ENCODE measurements at regions not wholly inside any gene's neighbourhood (a gene's known extent, or its start where the extent isn't known, plus 50 kb on each side); places are given as distances from the start of the nearest gene placed in this dataset.
"Not testable (repeated sequence)": the region's sequence is repeated elsewhere in the genome, so short reads cannot be mapped to it uniquely, and the experiment has no call there.

GRCh38 chr5:50343715-50344114, 97.4 kb downstream of the EMB start:
- H3K27me3 Mint-ChIP-seq = no peaks in the 10 kb centered on the region
- ATAC-seq (no peak), DNase-seq (no peak)
- H3K4me1 Mint-ChIP-seq = peaks cover 3% of the 10 kb centered on the region
- H3K36me3 Mint-ChIP-seq (ENCODE audit: low read depth) = no peaks in the 10 kb centered on the region
- no peaks in the 10 kb centered on the region for H3K9me3 ChIP-seq (ENCODE audit: control insufficient read depth, low read length, poor library complexity, severe bottlenecking)
- no peak overlapping the region for H3K27ac Mint-ChIP-seq
- no peak overlapping the region for H3K4me3 Mint-ChIP-seq

DNA sequence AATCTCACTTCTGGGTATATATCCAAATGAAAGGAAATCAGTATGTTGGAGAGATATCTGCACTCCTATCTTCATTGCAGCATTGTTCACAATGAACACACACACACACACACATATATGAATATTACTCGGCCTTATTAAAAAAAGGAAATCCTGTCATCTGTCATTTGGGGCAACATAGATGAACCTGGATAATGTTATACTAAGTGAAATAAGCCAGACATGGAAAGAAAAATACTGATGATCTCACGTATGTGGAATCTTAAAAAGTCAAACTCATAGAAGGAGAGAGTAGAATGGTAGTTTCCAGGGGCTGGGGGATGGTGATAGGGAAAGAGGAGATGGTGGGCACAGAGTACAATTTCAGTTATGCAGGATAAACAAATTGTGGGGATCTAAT, 100.3 kb downstream of the EMB start:
- Mint-ChIP-seq H3K36me3 (ENCODE audit: low read depth) (no peaks in the 10 kb centered on the region), H3K27me3 (no peaks in the 10 kb centered on the region), H3K4me3 (no peak overlapping the region), H3K4me1 (peaks cover 4% of the 10 kb centered on the region), H3K27ac (no peak overlapping the region)
- H3K9me3 ChIP-seq (ENCODE audit: control insufficient read depth, low read length, poor library complexity, severe bottlenecking) = no peaks in the 10 kb centered on the region
- no peak for DNase-seq
- no peak for ATAC-seq

DNA sequence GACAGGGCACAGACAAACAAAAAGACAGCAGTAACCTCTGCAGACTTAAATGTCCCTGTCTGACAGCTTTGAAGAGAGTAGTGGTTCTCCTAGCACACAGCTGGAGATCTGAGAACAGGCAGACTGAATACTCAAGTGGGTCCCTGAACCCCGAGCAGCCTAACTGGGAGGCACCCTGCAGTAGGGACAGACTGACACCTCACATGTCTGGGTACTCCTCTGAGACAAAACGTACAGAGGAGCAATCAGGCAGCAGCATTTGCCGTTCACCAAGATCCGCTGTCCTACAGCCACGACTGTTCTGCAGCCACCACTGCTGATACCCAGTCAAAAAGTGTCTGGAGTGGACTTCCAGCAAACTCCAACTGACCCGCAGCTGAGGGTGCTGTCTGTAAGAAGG, 110.5 kb downstream of the EMB start:
- not testable (repeated sequence) for H3K4me3 Mint-ChIP-seq; H3K27ac Mint-ChIP-seq; H3K9me3 ChIP-seq (ENCODE audit: control insufficient read depth, low read length, poor library complexity, severe bottlenecking); DNase-seq; ATAC-seq; H3K27me3 Mint-ChIP-seq; H3K36me3 Mint-ChIP-seq (ENCODE audit: low read depth)
- H3K4me1 Mint-ChIP-seq = peaks cover 14% of the 10 kb centered on the region

GRCh38 chr5:50328193-50328729, 112.8 kb downstream of the EMB start:
- Mint-ChIP-seq H3K4me3 (peak overlapping the region; percentile 49), H3K27ac (peak overlapping the region; percentile 47)
- ATAC-seq = peak; percentile 56

DNA sequence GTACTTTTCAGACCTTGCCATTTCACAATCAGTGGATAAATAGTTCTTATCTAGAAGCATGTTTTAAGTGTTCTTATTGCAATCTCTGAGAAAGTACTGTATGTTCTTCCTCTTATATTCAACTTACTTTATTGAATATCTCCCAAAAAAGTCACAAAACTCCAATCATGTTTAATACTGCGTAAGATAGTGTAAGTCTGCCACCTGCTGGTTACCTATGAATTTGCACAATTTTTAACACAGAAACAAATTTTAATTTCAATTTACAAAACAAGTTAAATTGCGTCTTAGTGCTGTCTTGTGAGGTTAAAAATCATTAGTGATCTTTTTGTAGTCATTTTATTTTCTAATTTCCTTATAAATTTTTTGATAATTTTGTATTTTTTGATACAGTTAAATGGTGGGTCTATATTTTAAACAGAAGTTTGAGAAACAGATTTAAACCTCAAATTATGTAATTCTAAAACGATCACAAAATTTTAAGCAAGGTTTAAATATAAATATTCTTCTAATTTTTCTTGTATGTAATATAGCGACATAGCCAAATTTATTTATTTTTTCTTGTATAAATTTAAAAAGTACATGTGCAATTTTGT, 115.8 kb downstream of the EMB start:
- Mint-ChIP-seq H3K4me3 (no peak overlapping the region), H3K27me3 (no peaks in the 10 kb centered on the region), H3K4me1 (peaks cover 15% of the 10 kb centered on the region), H3K27ac (no peak overlapping the region), H3K36me3 (ENCODE audit: low read depth) (no peaks in the 10 kb centered on the region)
- H3K9me3 ChIP-seq (ENCODE audit: control insufficient read depth, low read length, poor library complexity, severe bottlenecking) = no peaks in the 10 kb centered on the region
- DNase-seq = no peak
- ATAC-seq = no peak

More at GRCh38 chr5:50328193-50328729, 112.8 kb downstream of the EMB start:
- Mint-ChIP-seq H3K27me3 (no peaks in the 10 kb centered on the region), H3K36me3 (ENCODE audit: low read depth) (no peaks in the 10 kb centered on the region), H3K4me1 (peaks cover 15% of the 10 kb centered on the region)
- H3K9me3 ChIP-seq (ENCODE audit: control insufficient read depth, low read length, poor library complexity, severe bottlenecking) = no peaks in the 10 kb centered on the region
- DNase-seq = no peak

- H3K4me1 Mint-ChIP-seq = peaks cover 2% of the 10 kb centered on the region
- no peak overlapping the region for H3K4me3 Mint-ChIP-seq
- no peaks in the 10 kb centered on the region for H3K9me3 ChIP-seq (ENCODE audit: control insufficient read depth, low read length, poor library complexity, severe bottlenecking)
- DNase-seq (no peak), ATAC-seq (no peak)
- no peaks in the 10 kb centered on the region for H3K27me3 Mint-ChIP-seq
- H3K27ac Mint-ChIP-seq = no peak overlapping the region
- H3K36me3 Mint-ChIP-seq (ENCODE audit: low read depth) = no peaks in the 10 kb centered on the region
These were observed 120.8 kb downstream of the EMB start for GRCh38 chr5:50320131-50320749.

DNA sequence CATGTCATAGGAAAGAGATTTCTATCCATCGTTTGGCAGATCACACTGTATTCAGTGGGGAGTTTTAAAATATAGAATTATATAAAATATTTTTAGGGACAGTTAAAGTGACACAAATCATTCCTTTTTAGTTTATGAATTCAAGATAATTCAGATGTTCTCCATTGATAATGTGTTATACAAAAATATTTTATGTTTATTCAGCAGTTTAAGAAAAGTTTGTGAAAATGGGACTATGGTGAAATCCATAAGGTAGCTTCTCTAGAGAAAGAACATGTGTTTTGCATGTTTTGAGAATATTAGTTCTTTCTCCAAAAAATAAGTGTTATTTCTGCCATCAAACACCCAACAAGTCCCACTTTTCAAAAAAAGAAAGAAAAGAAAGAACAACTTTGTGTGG, 122.9 kb downstream of the EMB start:
- H3K27me3 Mint-ChIP-seq = no peaks in the 10 kb centered on the region
- no peak overlapping the region for H3K27ac Mint-ChIP-seq
- ATAC-seq (no peak), DNase-seq (no peak)
- peaks cover 2% of the 10 kb centered on the region for H3K36me3 Mint-ChIP-seq (ENCODE audit: low read depth)
- no peak overlapping the region for H3K4me3 Mint-ChIP-seq
- no peaks in the 10 kb centered on the region for H3K9me3 ChIP-seq (ENCODE audit: control insufficient read depth, low read length, poor library complexity, severe bottlenecking)
- peaks cover 2% of the 10 kb centered on the region for H3K4me1 Mint-ChIP-seq

GRCh38 chr5:50306488-50306887, 134.6 kb downstream of the EMB start:
- not testable (repeated sequence) for H3K36me3 Mint-ChIP-seq (ENCODE audit: low read depth); H3K4me1 Mint-ChIP-seq; H3K9me3 ChIP-seq (ENCODE audit: control insufficient read depth, low read length, poor library complexity, severe bottlenecking); H3K27me3 Mint-ChIP-seq; ATAC-seq; DNase-seq; H3K4me3 Mint-ChIP-seq; H3K27ac Mint-ChIP-seq

DNA sequence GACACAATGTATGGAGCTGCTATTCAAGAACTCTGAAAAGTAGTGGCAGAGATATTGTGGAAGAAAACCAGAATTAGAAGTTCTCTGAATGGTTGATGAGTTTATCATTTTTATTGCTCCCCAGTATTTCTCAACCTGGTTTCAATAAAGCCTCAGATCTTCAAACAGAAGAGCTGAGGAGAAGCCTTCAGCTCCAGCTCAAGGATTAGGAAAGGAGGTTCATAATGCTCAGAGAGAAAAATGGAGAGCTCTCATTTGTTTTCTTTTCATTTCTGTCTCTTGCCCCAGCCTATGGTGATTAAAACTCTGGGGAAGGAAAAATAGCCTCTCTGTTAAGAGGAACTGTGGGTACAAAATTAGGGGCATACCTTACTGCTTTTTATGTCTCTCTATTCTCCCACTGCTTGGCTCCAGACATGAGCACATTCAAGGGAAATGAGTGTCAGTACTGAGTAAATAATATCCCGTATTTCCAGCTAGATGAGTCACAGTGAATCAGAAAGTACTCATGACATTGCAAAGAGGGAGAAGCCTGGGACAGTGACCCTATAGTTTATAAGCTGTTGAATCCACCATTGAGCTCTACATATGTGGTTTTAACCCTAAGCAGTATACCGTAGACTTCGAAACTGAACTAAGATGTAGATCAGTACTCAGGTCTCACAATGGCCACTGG, 138.1 kb downstream of the EMB start:
- Mint-ChIP-seq H3K27me3 (no peaks in the 10 kb centered on the region), H3K4me1 (no peaks in the 10 kb centered on the region), H3K36me3 (ENCODE audit: low read depth) (no peaks in the 10 kb centered on the region), H3K4me3 (no peak overlapping the region), H3K27ac (no peak overlapping the region)
- no peak for ATAC-seq
- H3K9me3 ChIP-seq (ENCODE audit: control insufficient read depth, low read length, poor library complexity, severe bottlenecking) = peaks cover 2% of the 10 kb centered on the region
- no peak for DNase-seq

GRCh38 chr5:50301756-50302155, 139.3 kb downstream of the EMB start:
- peaks cover 2% of the 10 kb centered on the region for H3K9me3 ChIP-seq (ENCODE audit: control insufficient read depth, low read length, poor library complexity, severe bottlenecking)
- H3K36me3 Mint-ChIP-seq (ENCODE audit: low read depth) = no peaks in the 10 kb centered on the region
- H3K27me3 Mint-ChIP-seq = no peaks in the 10 kb centered on the region

DNA sequence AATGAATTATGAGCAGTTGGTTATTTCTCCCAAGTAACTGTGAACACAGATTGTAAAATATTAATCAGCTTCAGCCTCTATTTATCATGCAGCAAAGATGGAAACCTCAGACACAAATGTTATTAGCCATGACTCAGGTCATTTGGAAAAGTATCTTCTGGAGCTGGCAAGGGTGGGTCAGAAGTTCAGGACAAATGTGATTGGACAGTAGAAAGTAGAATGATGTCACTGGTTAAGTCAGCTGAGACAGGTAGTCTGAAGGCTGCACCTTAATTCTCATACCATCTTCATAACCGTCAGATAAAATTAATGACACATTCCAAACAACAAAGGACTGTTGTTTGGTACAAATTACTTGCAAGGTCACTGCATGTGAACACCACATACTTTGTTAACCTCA, 140.2 kb downstream of the EMB start:
- H3K4me1 Mint-ChIP-seq = no peaks in the 10 kb centered on the region
- DNase-seq (no peak), ATAC-seq (no peak)
- H3K4me3 Mint-ChIP-seq = no peak overlapping the region
- no peak overlapping the region for H3K27ac Mint-ChIP-seq
- no peaks in the 10 kb centered on the region for H3K27me3 Mint-ChIP-seq
- no peaks in the 10 kb centered on the region for H3K36me3 Mint-ChIP-seq (ENCODE audit: low read depth)
- H3K9me3 ChIP-seq (ENCODE audit: control insufficient read depth, low read length, poor library complexity, severe bottlenecking) = peaks cover 2% of the 10 kb centered on the region

More at GRCh38 chr5:50301756-50302155, 139.3 kb downstream of the EMB start:
- no peak for DNase-seq
- ATAC-seq = no peak
- no peak overlapping the region for H3K27ac Mint-ChIP-seq
- H3K4me1 Mint-ChIP-seq = no peaks in the 10 kb centered on the region
- no peak overlapping the region for H3K4me3 Mint-ChIP-seq

DNA sequence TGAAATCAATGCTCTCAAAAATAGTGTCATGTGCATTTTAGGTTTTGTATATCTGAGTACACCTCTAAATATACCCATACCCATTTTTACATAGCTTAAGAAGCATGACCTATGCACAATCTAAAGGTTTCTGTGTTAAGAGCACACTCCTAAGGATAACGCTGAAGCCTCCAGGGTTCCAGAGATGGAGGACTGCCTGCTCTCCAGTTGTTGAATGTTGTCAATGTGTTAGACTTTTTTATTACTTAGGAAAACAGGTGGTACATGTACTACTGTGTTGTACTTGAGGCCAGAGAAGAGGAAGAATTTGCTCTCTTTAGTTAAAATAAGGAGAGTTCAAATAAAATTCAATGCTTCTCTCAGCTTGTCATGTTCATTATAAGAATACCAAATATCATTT, 141.2 kb downstream of the EMB start:
- Mint-ChIP-seq H3K27me3 (no peaks in the 10 kb centered on the region), H3K4me1 (no peaks in the 10 kb centered on the region), H3K36me3 (ENCODE audit: low read depth) (no peaks in the 10 kb centered on the region), H3K4me3 (no peak overlapping the region), H3K27ac (no peak overlapping the region)
- DNase-seq (no peak), ATAC-seq (no peak)
- H3K9me3 ChIP-seq (ENCODE audit: control insufficient read depth, low read length, poor library complexity, severe bottlenecking) = peaks cover 2% of the 10 kb centered on the region

GRCh38 chr5:50292735-50293394, 148.2 kb downstream of the EMB start:
- no peaks in the 10 kb centered on the region for H3K4me1 Mint-ChIP-seq
- no peak overlapping the region for H3K4me3 Mint-ChIP-seq
- ATAC-seq = no peak

More at GRCh38 chr5:50292735-50293394, 148.2 kb downstream of the EMB start:
- Mint-ChIP-seq H3K27me3 (no peaks in the 10 kb centered on the region), H3K36me3 (ENCODE audit: low read depth) (no peaks in the 10 kb centered on the region), H3K27ac (no peak overlapping the region)
- DNase-seq = no peak
- no peaks in the 10 kb centered on the region for H3K9me3 ChIP-seq (ENCODE audit: control insufficient read depth, low read length, poor library complexity, severe bottlenecking)
